ENCODE measurements at regions not wholly inside any gene's neighbourhood (a gene's known extent, or its start where the extent isn't known, plus 50 kb on each side); places are given as distances from the start of the nearest gene placed in this dataset.
"Not testable (repeated sequence)": the region's sequence is repeated elsewhere in the genome, so short reads cannot be mapped to it uniquely, and the experiment has no call there.

GRCh38 chr6:1230281-1230680 is 81.6 kb upstream of the FOXQ1 start:
- no peak for DNase-seq

- no peak for DNase-seq
Measured at GRCh38 chr6:1229808-1230207, 82.1 kb upstream of the FOXQ1 start.

DNA sequence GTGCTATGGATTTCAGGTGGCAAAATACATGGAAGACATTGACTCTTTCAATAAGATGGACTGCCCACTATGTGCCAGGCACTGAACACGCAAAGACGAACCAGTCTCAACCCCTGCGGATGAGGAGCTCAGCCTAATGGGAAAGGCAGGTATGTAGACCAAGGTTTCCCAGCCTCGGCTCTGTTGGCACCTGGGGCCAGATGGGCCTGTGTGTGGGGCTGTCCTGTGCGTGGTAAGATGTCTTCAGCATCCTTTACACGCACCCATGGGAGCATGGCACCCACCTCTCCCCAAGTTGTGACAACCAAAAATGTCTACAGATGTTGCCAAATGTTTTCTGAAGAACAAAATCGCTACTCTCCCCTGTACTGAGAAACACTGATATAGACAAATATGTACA is 82.6 kb upstream of the FOXQ1 start:
- no peak for DNase-seq

- no peak for DNase-seq
Measured at GRCh38 chr6:1228754-1229191, 83.1 kb upstream of the FOXQ1 start.

DNA sequence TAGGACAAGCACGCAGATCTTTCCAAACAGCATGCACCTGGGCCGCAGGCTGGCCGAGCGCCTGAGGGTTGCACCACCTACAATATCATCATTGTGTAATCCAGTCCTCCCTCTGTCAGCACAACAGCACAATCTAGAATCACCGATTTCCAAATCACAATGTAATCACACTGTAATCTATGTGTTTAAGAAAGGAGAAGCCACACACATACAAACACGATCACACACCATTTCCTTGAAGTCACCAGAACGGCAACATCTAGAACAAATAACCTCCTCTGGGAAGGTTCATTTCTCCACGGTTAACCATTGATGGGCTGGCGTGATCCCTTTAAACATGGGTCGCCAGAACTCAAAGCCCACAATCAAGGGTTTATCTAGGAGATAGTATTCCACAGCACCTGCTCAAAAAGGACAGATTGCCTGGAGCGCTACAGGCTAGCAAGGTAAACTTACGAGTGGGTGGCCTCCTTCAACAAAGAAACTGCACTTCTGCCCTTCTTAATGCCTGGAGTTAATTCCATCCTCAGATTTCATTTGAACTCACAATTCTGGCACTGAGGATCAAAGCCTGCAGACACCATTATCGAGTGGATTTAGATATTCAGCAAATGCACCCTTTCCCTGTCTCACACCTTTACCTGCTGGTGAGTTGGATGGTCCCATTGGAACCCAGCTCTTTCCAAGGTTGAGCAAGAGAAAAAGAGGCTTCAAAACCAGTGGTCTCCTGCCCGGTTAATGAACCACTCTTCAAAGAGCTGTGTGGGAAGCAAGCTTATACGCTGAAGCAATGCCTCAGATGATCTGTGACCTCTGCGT is 83.8 kb upstream of the FOXQ1 start:
- DNase-seq, result no peak

- no peak for DNase-seq
Measured at GRCh38 chr6:1227600-1227934, 84.3 kb upstream of the FOXQ1 start.

GRCh38 chr6:1226277-1227099 is 85.4 kb upstream of the FOXQ1 start:
- DNase-seq, result no peak

GRCh38 chr6:1224514-1224913 is 87.4 kb upstream of the FOXQ1 start:
- no peak for DNase-seq

DNA sequence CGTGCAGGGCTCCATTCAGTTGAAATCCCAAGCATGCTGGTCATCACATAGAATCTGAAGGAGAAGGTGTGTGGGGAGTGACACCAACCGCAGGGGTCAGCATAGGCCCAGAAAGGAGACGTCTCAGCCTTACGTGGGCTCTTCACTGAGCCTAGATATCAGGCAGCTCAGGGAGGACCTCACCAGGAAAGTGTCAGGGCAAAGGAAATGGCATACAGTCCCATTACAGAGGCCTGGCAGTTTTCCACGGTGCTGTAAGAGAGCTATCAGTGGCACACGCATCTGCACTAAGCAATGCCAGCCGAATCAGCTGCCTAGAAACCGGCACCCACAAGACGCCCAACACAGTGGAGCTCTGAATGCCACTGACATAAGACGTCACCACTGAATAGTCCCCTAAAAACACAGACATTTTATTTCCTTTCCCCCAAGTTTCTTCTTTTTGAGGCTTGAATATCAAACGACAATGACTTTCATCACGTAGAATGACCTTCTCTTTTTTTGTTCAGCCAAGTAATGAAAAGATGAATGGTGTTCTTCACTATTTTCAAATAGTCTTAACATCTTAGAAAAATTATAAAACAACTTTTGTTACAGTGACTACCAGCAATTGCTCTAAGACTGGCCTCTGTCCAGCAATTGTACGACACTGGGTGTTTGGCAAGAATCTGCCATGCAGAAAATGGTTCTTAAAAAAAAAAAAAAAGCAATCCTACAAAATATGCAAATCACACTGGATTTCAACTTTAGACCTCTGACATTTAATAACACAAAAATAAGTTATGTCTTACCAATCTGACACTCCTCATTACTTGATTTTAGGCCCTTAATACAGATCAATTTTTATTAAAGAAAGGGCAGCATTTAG is 88.9 kb upstream of the FOXQ1 start:
- DNase-seq, result no peak

- DNase-seq, result no peak
Measured at GRCh38 chr6:1217396-1217795, 94.5 kb upstream of the FOXQ1 start.

DNA sequence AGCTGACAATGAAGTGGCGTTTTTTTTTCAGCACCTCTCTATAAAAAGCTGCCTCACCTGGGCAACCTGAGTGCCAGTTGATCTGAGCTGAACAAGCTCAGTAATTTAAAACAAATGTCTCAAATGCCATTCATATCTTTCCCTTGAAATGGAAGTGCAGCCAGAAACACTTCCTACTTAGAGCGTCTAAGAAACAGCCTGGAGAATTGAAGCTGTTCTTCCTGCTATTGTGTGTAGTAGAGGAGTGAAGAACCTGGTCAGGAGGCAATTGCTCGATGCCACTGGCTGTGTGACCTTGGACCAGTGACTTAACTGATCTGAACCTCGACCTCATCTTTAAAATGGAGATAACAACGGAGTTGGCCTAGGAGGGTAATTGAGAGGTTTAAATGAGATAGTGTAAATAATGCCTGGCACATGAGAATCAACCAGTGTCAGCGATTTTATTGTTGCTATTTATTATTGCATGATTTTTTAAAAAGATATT is 95.4 kb upstream of the FOXQ1 start:
- no peak for DNase-seq

GRCh38 chr6:1215884-1216487 is 95.9 kb upstream of the FOXQ1 start:
- DNase-seq, result no peak

- DNase-seq, result no peak
Measured at GRCh38 chr6:1215023-1215422, 96.9 kb upstream of the FOXQ1 start.

DNA sequence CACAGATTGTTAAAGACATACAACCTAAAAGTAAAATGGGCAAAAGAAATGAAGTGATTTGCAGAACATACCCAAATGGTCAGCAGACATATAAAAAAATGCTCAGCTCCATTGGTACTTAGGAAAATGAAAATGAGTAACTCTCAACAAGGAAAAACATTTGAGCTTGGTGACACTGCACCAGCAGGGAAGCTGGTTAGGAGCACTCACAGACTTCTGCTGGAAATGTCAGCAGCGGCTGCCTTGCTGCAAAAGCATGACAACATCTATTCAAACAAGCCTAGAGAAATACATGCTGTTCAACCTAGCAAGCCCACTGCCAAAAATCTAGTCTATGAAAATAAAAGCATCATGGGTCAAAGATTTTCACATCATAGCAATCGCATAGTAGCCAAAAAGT is 99.0 kb upstream of the FOXQ1 start:
- DNase-seq, result no peak

- not testable (repeated sequence) for DNase-seq
Measured at GRCh38 chr6:1212138-1212537, 99.8 kb upstream of the FOXQ1 start.

DNA sequence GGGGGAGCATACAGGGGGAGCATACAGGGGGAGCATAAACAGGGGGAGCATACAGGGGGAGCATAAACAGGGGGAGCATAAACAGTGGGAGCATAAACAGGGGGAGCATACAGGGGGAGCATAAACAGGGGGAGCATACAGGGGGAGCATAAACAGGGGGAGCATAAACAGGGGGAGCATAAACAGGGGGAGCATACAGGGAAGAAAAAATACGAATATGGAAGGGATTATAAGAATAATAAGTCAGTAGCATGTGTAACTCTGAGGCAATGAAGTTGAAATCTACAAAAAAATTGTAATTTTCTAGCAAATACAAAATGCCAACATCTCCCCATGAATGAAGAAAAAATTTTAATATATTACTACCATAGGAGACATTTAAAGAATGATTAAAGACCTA is 101.3 kb upstream of the FOXQ1 start:
- not testable (repeated sequence) for DNase-seq

- DNase-seq, result no peak
Measured at GRCh38 chr6:1208876-1209275, 103.0 kb upstream of the FOXQ1 start.

DNA sequence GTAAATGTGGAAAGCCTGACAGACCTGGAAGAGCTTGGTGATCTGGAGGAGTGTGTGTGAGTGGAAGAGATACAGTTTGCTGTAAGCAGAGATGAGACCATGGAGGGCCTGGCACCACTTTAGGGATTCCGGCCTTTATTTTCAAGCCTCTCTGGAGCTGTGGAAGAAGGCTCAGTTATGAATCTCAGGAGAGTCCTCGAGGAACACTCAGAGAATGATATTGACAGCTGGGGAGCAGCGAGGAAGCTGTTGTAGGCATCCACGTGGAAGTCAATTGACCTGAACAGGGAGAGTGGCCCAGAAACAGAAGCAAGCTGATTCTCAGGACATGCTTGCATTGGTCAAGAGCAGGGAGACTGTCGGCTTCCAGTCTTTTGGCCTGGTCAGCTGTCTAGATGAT is 108.4 kb upstream of the FOXQ1 start:
- DNase-seq, result no peak

- no peak for DNase-seq
Measured at GRCh38 chr6:1202201-1202600, 109.7 kb upstream of the FOXQ1 start.

- no peak for DNase-seq
Measured at GRCh38 chr6:1201547-1202200, 110.2 kb upstream of the FOXQ1 start.

- no peak for DNase-seq
Measured at GRCh38 chr6:1200409-1201101, 111.3 kb upstream of the FOXQ1 start.

DNA sequence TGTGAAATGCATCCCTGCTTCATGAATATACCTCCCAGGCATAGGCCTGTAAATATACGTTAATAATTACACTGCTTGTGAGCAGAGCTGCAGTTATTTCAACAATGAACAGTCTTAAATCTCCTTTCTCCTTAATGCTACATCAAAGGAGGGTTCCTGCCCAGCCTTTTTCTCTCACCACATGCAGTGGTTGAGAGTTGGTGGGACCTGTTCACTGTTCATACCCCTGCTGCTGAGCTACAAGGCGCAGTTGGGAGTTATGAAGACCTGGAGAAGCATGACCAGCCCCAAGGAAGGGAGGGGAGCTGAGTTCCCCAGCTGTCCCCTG is 111.9 kb upstream of the FOXQ1 start:
- DNase-seq, result no peak
